ENCODE measurements at regions not wholly inside any gene's neighbourhood (a gene's known extent, or its start where the extent isn't known, plus 50 kb on each side); places are given as distances from the start of the nearest gene placed in this dataset.

GRCh38 chr1:25128121-25128621 lies 104.1 kb downstream of the SYF2 start:
- Mint-ChIP-seq H3K27ac (0 out of 7 replicates have a peak overlapping the region, but pooled peaks of 1 of the 3 experiments have one; percentile 22), H3K27me3 (ENCODE audit: low read depth) (peaks cover 4% of the 10 kb centered on the region), H3K4me1 (0 out of 4 replicates have a peak, but pooled peaks cover 3% of the 10 kb centered on the region in 2 experiments), H3K9me3 (no peaks in the 10 kb centered on the region), H3K4me3 (no peak overlapping the region), H3K36me3 (ENCODE audit: insufficient read depth in 1 of 3, low read depth in 3 of 3) (no peaks in the 10 kb centered on the region)
- Histone ChIP-seq H3K9ac (ENCODE audit: extremely low read depth, insufficient read length, low read length) (no peak overlapping the region), H4K5ac (ENCODE audit: insufficient read length, low read depth, low read length) (no peak overlapping the region), H3K23me2 (ENCODE audit: insufficient read length, low read depth, low read length, poor library complexity, severe bottlenecking) (no peaks in the 10 kb centered on the region), H3K9me3 (ENCODE audit: control insufficient read depth, low read depth, low read length) (no peaks in the 10 kb centered on the region), H3K14ac (ENCODE audit: insufficient read depth, low read length) (no peak overlapping the region), H4K91ac (ENCODE audit: insufficient read length, low read depth, low read length) (no peak overlapping the region), H2BK120ac (ENCODE audit: low read depth, low read length, poor library complexity, severe bottlenecking) (no peak overlapping the region), H3K23ac (ENCODE audit: insufficient read length, low read depth, low read length) (no peak overlapping the region), H3K79me1 (ENCODE audit: insufficient read depth, low read depth, low read length, poor library complexity, severe bottlenecking) (no peaks in the 10 kb centered on the region), H3K27ac (ENCODE audit: insufficient read length, low read depth, low read length) (no peak overlapping the region), H2AK5ac (ENCODE audit: insufficient read length, low read length) (no peak overlapping the region), H3K4ac (ENCODE audit: low read depth, low read length) (no peak overlapping the region), H3K18ac (ENCODE audit: insufficient read length, low read depth, low read length) (no peak overlapping the region), H3K4me2 (ENCODE audit: insufficient read depth, insufficient read length, low read length) (no peak overlapping the region), H2BK15ac (ENCODE audit: low read depth, low read length) (no peak overlapping the region), H4K20me1 (ENCODE audit: control insufficient read depth, insufficient read depth, insufficient read length) (no peaks in the 10 kb centered on the region), H4K8ac (replicated peaks; ENCODE audit: insufficient read length, low read depth, low read length) (no peak overlapping the region), H3K4me1 (ENCODE audit: insufficient read depth, low read length) (no peaks in the 10 kb centered on the region), H3K79me2 (ENCODE audit: insufficient read depth, low read length) (no peaks in the 10 kb centered on the region), H2BK5ac (ENCODE audit: insufficient read length, low read length) (no peak overlapping the region), H3T11ph (ENCODE audit: low read length) (no peak overlapping the region), H3K27me3 (ENCODE audit: insufficient read depth, low read length) (no peaks in the 10 kb centered on the region), H2AFZ (ENCODE audit: low read length) (no peak overlapping the region), H2BK20ac (ENCODE audit: low read depth, low read length, poor library complexity, severe bottlenecking) (no peak overlapping the region), H2BK12ac (ENCODE audit: insufficient read length, low read depth, low read length) (no peak overlapping the region), H3K56ac (ENCODE audit: insufficient read length, low read depth, low read length) (no peak overlapping the region)
- no peak for TF ChIP-seq CTCF (conservative IDR thresholded peaks at IDR 0.05)
- DNase-seq = no peak
- no CpG with 5 or more reads among the region's 6 CpGs for WGBS (ENCODE audit: extremely low coverage, insufficient read length, low lambda C conversion rate)

Data from H9 (cell line).